ENCODE measurements at regions not wholly inside any gene's neighbourhood (a gene's known extent, or its start where the extent isn't known, plus 50 kb on each side); places are given as distances from the start of the nearest gene placed in this dataset.
A peak's percentile ranks its signal among the peaks of the same experiment; 100 is the strongest.

DNA sequence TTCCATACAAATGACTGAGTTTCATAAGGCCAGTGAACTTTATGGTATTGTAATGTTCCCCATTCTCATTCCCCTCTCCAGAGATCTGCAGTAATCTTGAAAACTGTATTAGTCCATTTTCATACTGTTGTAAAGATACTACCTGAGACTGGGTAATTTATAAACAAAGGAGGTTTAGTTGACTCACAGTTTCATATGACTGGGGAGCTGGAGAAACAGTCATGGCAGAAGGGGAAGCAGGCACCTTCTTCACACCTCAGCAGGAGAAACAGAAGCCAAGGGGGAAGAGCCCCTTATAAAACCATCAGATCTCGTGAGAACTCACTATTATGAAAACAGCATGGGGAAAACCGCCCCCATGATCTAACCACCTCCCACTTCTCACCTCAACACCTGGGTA, 318.7 kb upstream of the KLF12 start:
- Mint-ChIP-seq H3K27ac (no peak overlapping the region), H3K27me3 (ENCODE audit: insufficient read depth, low read depth, poor library complexity) (peaks cover 2% of the 10 kb centered on the region), H3K4me1 (peaks cover 2% of the 10 kb centered on the region; the same call in 1 of the 3 replicates), H3K4me3 (no peak overlapping the region), H3K36me3 (ENCODE audit: low read depth) (no peaks in the 10 kb centered on the region), H3K9me3 (no peaks in the 10 kb centered on the region)
- Histone ChIP-seq H3K4me1 (ENCODE audit: insufficient read depth) (no peaks in the 10 kb centered on the region), H3K4me3 (no peak overlapping the region), H3F3A (replicated peaks; ENCODE audit: low read depth) (no peaks in the 10 kb centered on the region), H3K4me2 (no peak overlapping the region), H3K27me3 (ENCODE audit: insufficient read depth) (no peaks in the 10 kb centered on the region), H3K79me2 (replicated peaks; ENCODE audit: insufficient read depth) (no peaks in the 10 kb centered on the region), H3K36me3 (ENCODE audit: insufficient read depth) (no peaks in the 10 kb centered on the region), H2AFZ (peak overlapping the region; percentile 60; the same call in 1 of the 2 replicates), H3K27ac (ENCODE audit: low read depth) (no peak overlapping the region), H3K9me2 (ENCODE audit: insufficient read depth) (no peaks in the 10 kb centered on the region; the same call in 1 of the 2 replicates), H4K20me1 (replicated peaks; ENCODE audit: insufficient read depth) (no peaks in the 10 kb centered on the region)
- DNase-seq (ENCODE audit: low spot score) (no peak), ATAC-seq (no peak)
- TF ChIP-seq ZNF114 (CRISPR knock-in tag; IDR thresholded peaks at IDR 0.05) = no peak
- no peak for TF ChIP-seq CREB1 (CRISPR knock-in tag; IDR thresholded peaks at IDR 0.05; ENCODE audit: low read depth)
- TF ChIP-seq POLR2AphosphoS5 (IDR thresholded peaks at IDR 0.05; ENCODE audit: low read depth) = no peak
- TF ChIP-seq ZNF331 (CRISPR knock-in tag; IDR thresholded peaks at IDR 0.05; ENCODE audit: low read depth) = no peak

DNA sequence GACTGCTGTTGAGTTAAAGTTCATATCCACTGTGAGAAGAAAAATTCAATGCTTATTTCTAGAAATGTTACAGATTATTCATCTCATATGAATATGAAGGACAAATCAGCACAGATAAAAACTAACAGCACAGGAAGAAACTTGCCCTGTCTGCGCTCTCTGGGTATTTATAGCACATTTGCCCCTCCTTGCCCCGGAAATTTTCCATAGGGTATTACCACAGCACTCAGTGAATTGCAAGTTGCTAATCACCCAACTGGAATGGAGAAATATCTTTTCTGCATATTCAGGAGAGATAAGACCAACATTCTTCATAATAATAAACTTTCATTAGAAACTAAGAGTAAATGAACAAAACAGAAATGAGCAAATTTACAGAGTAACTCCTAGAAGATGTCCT, 318.0 kb upstream of the KLF12 start:
- no peak overlapping the region for H3K4me3 Mint-ChIP-seq
- no peak overlapping the region for H3K4me2 ChIP-seq
- H3K79me2 ChIP-seq (replicated peaks; ENCODE audit: insufficient read depth) = no peaks in the 10 kb centered on the region
- peaks cover 2% of the 10 kb centered on the region for H3K27me3 Mint-ChIP-seq (ENCODE audit: insufficient read depth, low read depth, poor library complexity)
- no peaks in the 10 kb centered on the region for H4K20me1 ChIP-seq (replicated peaks; ENCODE audit: insufficient read depth)
- no peak overlapping the region for H3K27ac Mint-ChIP-seq
- no peak for ATAC-seq
- no peaks in the 10 kb centered on the region for H3F3A ChIP-seq (replicated peaks; ENCODE audit: low read depth)
- H3K4me3 ChIP-seq = no peak overlapping the region
- no peak overlapping the region for H2AFZ ChIP-seq
- H3K36me3 ChIP-seq (ENCODE audit: insufficient read depth) = no peaks in the 10 kb centered on the region
- H3K9me2 ChIP-seq (ENCODE audit: insufficient read depth) = no peaks in the 10 kb centered on the region; the same call in 1 of the 2 replicates
- H3K9me3 Mint-ChIP-seq = no peaks in the 10 kb centered on the region
- peaks cover 2% of the 10 kb centered on the region; the same call in 1 of the 3 replicates for H3K4me1 Mint-ChIP-seq
- H3K27me3 ChIP-seq (ENCODE audit: insufficient read depth) = no peaks in the 10 kb centered on the region
- no peak for DNase-seq (ENCODE audit: low spot score)
- H3K27ac ChIP-seq (ENCODE audit: low read depth) = no peak overlapping the region
- H3K4me1 ChIP-seq (ENCODE audit: insufficient read depth) = no peaks in the 10 kb centered on the region
- H3K36me3 Mint-ChIP-seq (ENCODE audit: low read depth) = no peaks in the 10 kb centered on the region
- TF ChIP-seq ZNF331 (CRISPR knock-in tag; IDR thresholded peaks at IDR 0.05; ENCODE audit: low read depth) (no peak), STAT1 (IDR thresholded peaks at IDR 0.05; ENCODE audit: unreplicated experiment) (no peak), JUNB (IDR thresholded peaks at IDR 0.05; ENCODE audit: unreplicated experiment) (no peak), NANOG (IDR thresholded peaks at IDR 0.05; ENCODE audit: borderline replicate concordance) (no peak), CREB1 (CRISPR knock-in tag; IDR thresholded peaks at IDR 0.05; ENCODE audit: low read depth) (no peak), ZNF114 (CRISPR knock-in tag; IDR thresholded peaks at IDR 0.05) (no peak), POLR2AphosphoS5 (IDR thresholded peaks at IDR 0.05; ENCODE audit: low read depth) (no peak), EZH2 (IDR thresholded peaks at IDR 0.05; ENCODE audit: low read depth, unreplicated experiment) (no peak)
- TF ChIP-seq, protein P1, sequence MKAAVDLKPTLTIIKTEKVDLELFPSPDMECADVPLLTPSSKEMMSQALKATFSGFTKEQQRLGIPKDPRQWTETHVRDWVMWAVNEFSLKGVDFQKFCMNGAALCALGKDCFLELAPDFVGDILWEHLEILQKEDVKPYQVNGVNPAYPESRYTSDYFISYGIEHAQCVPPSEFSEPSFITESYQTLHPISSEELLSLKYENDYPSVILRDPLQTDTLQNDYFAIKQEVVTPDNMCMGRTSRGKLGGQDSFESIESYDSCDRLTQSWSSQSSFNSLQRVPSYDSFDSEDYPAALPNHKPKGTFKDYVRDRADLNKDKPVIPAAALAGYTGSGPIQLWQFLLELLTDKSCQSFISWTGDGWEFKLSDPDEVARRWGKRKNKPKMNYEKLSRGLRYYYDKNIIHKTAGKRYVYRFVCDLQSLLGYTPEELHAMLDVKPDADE (IDR thresholded peaks at IDR 0.05) = no peak
- TF ChIP-seq, protein P2, sequence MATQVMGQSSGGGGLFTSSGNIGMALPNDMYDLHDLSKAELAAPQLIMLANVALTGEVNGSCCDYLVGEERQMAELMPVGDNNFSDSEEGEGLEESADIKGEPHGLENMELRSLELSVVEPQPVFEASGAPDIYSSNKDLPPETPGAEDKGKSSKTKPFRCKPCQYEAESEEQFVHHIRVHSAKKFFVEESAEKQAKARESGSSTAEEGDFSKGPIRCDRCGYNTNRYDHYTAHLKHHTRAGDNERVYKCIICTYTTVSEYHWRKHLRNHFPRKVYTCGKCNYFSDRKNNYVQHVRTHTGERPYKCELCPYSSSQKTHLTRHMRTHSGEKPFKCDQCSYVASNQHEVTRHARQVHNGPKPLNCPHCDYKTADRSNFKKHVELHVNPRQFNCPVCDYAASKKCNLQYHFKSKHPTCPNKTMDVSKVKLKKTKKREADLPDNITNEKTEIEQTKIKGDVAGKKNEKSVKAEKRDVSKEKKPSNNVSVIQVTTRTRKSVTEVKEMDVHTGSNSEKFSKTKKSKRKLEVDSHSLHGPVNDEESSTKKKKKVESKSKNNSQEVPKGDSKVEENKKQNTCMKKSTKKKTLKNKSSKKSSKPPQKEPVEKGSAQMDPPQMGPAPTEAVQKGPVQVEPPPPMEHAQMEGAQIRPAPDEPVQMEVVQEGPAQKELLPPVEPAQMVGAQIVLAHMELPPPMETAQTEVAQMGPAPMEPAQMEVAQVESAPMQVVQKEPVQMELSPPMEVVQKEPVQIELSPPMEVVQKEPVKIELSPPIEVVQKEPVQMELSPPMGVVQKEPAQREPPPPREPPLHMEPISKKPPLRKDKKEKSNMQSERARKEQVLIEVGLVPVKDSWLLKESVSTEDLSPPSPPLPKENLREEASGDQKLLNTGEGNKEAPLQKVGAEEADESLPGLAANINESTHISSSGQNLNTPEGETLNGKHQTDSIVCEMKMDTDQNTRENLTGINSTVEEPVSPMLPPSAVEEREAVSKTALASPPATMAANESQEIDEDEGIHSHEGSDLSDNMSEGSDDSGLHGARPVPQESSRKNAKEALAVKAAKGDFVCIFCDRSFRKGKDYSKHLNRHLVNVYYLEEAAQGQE (IDR thresholded peaks at IDR 0.05; ENCODE audit: unreplicated experiment) = no peak
- TF ChIP-seq, protein P3, sequence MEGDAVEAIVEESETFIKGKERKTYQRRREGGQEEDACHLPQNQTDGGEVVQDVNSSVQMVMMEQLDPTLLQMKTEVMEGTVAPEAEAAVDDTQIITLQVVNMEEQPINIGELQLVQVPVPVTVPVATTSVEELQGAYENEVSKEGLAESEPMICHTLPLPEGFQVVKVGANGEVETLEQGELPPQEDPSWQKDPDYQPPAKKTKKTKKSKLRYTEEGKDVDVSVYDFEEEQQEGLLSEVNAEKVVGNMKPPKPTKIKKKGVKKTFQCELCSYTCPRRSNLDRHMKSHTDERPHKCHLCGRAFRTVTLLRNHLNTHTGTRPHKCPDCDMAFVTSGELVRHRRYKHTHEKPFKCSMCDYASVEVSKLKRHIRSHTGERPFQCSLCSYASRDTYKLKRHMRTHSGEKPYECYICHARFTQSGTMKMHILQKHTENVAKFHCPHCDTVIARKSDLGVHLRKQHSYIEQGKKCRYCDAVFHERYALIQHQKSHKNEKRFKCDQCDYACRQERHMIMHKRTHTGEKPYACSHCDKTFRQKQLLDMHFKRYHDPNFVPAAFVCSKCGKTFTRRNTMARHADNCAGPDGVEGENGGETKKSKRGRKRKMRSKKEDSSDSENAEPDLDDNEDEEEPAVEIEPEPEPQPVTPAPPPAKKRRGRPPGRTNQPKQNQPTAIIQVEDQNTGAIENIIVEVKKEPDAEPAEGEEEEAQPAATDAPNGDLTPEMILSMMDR (conservative IDR thresholded peaks at IDR 0.05; ENCODE audit: low read depth in 2 of 2) = no peak
